ENCODE measurements at regions not wholly inside any gene's neighbourhood (a gene's known extent, or its start where the extent isn't known, plus 50 kb on each side); places are given as distances from the start of the nearest gene placed in this dataset.

- TF ChIP-seq, protein P1, sequence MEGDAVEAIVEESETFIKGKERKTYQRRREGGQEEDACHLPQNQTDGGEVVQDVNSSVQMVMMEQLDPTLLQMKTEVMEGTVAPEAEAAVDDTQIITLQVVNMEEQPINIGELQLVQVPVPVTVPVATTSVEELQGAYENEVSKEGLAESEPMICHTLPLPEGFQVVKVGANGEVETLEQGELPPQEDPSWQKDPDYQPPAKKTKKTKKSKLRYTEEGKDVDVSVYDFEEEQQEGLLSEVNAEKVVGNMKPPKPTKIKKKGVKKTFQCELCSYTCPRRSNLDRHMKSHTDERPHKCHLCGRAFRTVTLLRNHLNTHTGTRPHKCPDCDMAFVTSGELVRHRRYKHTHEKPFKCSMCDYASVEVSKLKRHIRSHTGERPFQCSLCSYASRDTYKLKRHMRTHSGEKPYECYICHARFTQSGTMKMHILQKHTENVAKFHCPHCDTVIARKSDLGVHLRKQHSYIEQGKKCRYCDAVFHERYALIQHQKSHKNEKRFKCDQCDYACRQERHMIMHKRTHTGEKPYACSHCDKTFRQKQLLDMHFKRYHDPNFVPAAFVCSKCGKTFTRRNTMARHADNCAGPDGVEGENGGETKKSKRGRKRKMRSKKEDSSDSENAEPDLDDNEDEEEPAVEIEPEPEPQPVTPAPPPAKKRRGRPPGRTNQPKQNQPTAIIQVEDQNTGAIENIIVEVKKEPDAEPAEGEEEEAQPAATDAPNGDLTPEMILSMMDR (IDR thresholded peaks at IDR 0.05), result no peak
- TF ChIP-seq POLR2A (IDR thresholded peaks at IDR 0.05), result no peak
Measured at GRCh38 chr6:14699803-14700601, 545.9 kb upstream of the JARID2 start.
